H1 (cell line): ENCODE measurements at regions not wholly inside any gene's neighbourhood (a gene's known extent, or its start where the extent isn't known, plus 50 kb on each side); places are given as distances from the start of the nearest gene placed in this dataset.

Source experiments
- CTCF ChIA-PET: fragments of 300-600 bp; sonication (Branson Sonifier 250); formaldehyde crosslinking; loops from one replicate; lab custom pipeline; 2021; ENCODE audit not compliant: partially characterized antibody; lab: Charles Lee
- POLR2A ChIA-PET: fragments of 300-600 bp; sonication (Branson Sonifier 250); formaldehyde crosslinking; loops from one replicate; lab custom pipeline; 2021; ENCODE audit warnings: inconsistent platforms; ENCODE audit not compliant: partially characterized antibody; lab: Charles Lee
- DNase-seq, 2 experiments: peaks; one replicate each; pipeline versions ENCODE4 v3.0.0 to v3.0.0-alpha.2; 2010 to 2022; ENCODE audit warnings: low spot score in 2 of 2, low read depth in 1 of 2, mixed read lengths in 1 of 2
- FAIRE-seq: peaks from 2 replicates; lab custom pipeline; 2011; peaks lifted over from hg19 to GRCh38; lab: Jason Lieb, UNC
- H2AFZ ChIP-seq: 2 replicates; pipeline ENCODE4 v1.8.1; 2012; ENCODE audit warnings: low read length, inconsistent platforms
- H2AK5ac ChIP-seq: 2 replicates; pipeline ENCODE4 v1.6.1; 2013; ENCODE audit warnings: low read depth, low read length
- H2BK120ac ChIP-seq: replicated peaks from 2 replicates; pipeline ENCODE3; 2013; ENCODE audit warnings: low read depth, low read length, inconsistent platforms
- H2BK12ac ChIP-seq: 2 replicates; pipeline ENCODE4 v1.6.1; 2013; ENCODE audit warnings: low read depth, low read length
- H2BK15ac ChIP-seq: 2 replicates; pipeline ENCODE4 v1.6.1; 2013; ENCODE audit warnings: low read length
- H2BK20ac ChIP-seq: 2 replicates; pipeline ENCODE4 v1.6.1; 2013; ENCODE audit warnings: low read length
- H2BK5ac ChIP-seq: 2 replicates; pipeline ENCODE4 v1.6.1; 2013; ENCODE audit warnings: low read depth, low read length
- H3K14ac ChIP-seq: 2 replicates; pipeline ENCODE4 v1.6.1; 2013; ENCODE audit warnings: inconsistent platforms; ENCODE audit not compliant: insufficient read length
- H3K18ac ChIP-seq: 2 replicates; pipeline ENCODE4 v1.6.1; 2013; ENCODE audit warnings: low read length; ENCODE audit errors: extremely low read depth
- H3K23ac ChIP-seq: 2 replicates; pipeline ENCODE4 v1.6.1; 2013; ENCODE audit warnings: inconsistent platforms; ENCODE audit not compliant: insufficient read length
- H3K23me2 ChIP-seq: 2 replicates; pipeline ENCODE4 v1.6.1; 2013; ENCODE audit warnings: low read depth, low read length
- H3K27ac ChIP-seq: 2 replicates; pipeline ENCODE4 v1.6.1; 2011; ENCODE audit warnings: low read depth, low read length, inconsistent platforms
- H3K27me3 ChIP-seq, 4 experiments: replicated peaks in 1 of 4; 1 replicate in 1 of 4; 2 replicates in 3 of 4; pipeline versions ENCODE4 v1.6.1 to v1.8.1; 2011 to 2013; ENCODE audit warnings: low read length in 3 of 4, mild to moderate bottlenecking in 3 of 4, inconsistent platforms in 2 of 4, mixed read lengths in 2 of 4, moderate library complexity in 1 of 4; ENCODE audit not compliant: control insufficient read depth in 3 of 4, insufficient read depth in 3 of 4; ENCODE audit errors: extremely low read depth in 1 of 4
- H3K36me3 ChIP-seq, 4 experiments: 2 replicates each; pipeline versions ENCODE4 v1.6.1 to v1.8.1; 2011 to 2013; ENCODE audit warnings: mild to moderate bottlenecking in 4 of 4, low read length in 3 of 4, moderate library complexity in 2 of 4, control low read depth in 1 of 4, inconsistent platforms in 1 of 4; ENCODE audit not compliant: insufficient read depth in 4 of 4, control insufficient read depth in 2 of 4
- H3K4ac ChIP-seq: replicated peaks from 2 replicates; pipeline ENCODE3; 2013; ENCODE audit warnings: low read length, low read depth, mixed read lengths, inconsistent platforms; ENCODE audit not compliant: insufficient read length
- H3K4me1 ChIP-seq, 4 experiments: replicated peaks in 1 of 4; 1 replicate in 1 of 4; 2 replicates in 3 of 4; pipeline versions ENCODE4 v1.6.1 to v1.8.1; 2011 to 2013; ENCODE audit warnings: low read length in 3 of 4, inconsistent platforms in 2 of 4, mixed read lengths in 1 of 4; ENCODE audit not compliant: insufficient read depth in 4 of 4, control insufficient read depth in 3 of 4
- H3K4me2 ChIP-seq, 2 experiments: 2 replicates each; pipeline versions ENCODE4 v1.6.1 to v1.8.1; 2011 to 2013; ENCODE audit warnings: low read depth in 2 of 2, low read length in 2 of 2, control low read depth in 1 of 2, inconsistent platforms in 1 of 2, mild to moderate bottlenecking in 1 of 2; ENCODE audit not compliant: insufficient read depth in 1 of 2
- H3K4me3 ChIP-seq, 4 experiments: fragments of 200-600, 300-600 bp in 1 of 4; sonication (generic), shearing (Covaris generic), sonication (Bioruptor Twin) in 1 of 4; 2 replicates each; pipeline versions ENCODE4 v1.5.1 to v1.8.1; 2011 to 2016; ENCODE audit warnings: low read length in 4 of 4, low read depth in 3 of 4, control low read depth in 2 of 4, inconsistent platforms in 2 of 4, mild to moderate bottlenecking in 2 of 4, mixed read lengths in 1 of 4, moderate library complexity in 1 of 4; ENCODE audit not compliant: insufficient read depth in 2 of 4; ENCODE audit errors: extremely low read depth in 1 of 4
- H3K56ac ChIP-seq: replicated peaks from 2 replicates; pipeline ENCODE3; 2013; ENCODE audit warnings: low read depth, mild to moderate bottlenecking, mixed read lengths, low read length, inconsistent platforms; ENCODE audit not compliant: insufficient read length
- H3K79me1 ChIP-seq: 2 replicates; pipeline ENCODE4 v1.6.1; 2013; ENCODE audit warnings: low read depth, low read length, control low read depth
- H3K79me2 ChIP-seq, 2 experiments: 2 replicates each; pipeline versions ENCODE4 v1.6.1 to v1.8.1; 2012 to 2013; ENCODE audit warnings: low read length in 2 of 2, mild to moderate bottlenecking in 2 of 2, inconsistent platforms in 1 of 2; ENCODE audit not compliant: insufficient read depth in 2 of 2, control insufficient read depth in 1 of 2
- H3K9ac ChIP-seq, 4 experiments: replicated peaks in 1 of 4; 1 replicate in 1 of 4; 2 replicates in 3 of 4; pipeline versions ENCODE4 v1.6.1 to v1.8.1; 2011 to 2013; ENCODE audit warnings: low read depth in 3 of 4, low read length in 3 of 4, control low read depth in 2 of 4, mild to moderate bottlenecking in 2 of 4, moderate library complexity in 2 of 4, inconsistent platforms in 1 of 4; ENCODE audit errors: extremely low read depth in 1 of 4
- H3K9me3 ChIP-seq, 2 experiments: 2 replicates each; pipeline versions ENCODE4 v1.6.1 to v1.8.1; 2012 to 2013; ENCODE audit warnings: mild to moderate bottlenecking in 2 of 2, moderate library complexity in 2 of 2, control low read depth in 1 of 2, inconsistent platforms in 1 of 2, low read depth in 1 of 2, low read length in 1 of 2, mixed read lengths in 1 of 2; ENCODE audit not compliant: insufficient read depth in 2 of 2
- H4K20me1 ChIP-seq, 2 experiments: replicated peaks in 1 of 2; 2 replicates each; pipeline versions ENCODE3 to v1.8.1; 2011 to 2013; ENCODE audit warnings: inconsistent platforms in 2 of 2, low read length in 2 of 2, mild to moderate bottlenecking in 1 of 2; ENCODE audit not compliant: insufficient read depth in 2 of 2, control insufficient read depth in 1 of 2
- H4K5ac ChIP-seq: 2 replicates; pipeline ENCODE4 v1.6.1; 2013; ENCODE audit warnings: low read length, low read depth, mixed read lengths, inconsistent platforms; ENCODE audit not compliant: insufficient read length
- H4K8ac ChIP-seq: 2 replicates; pipeline ENCODE4 v1.8.0; 2013; ENCODE audit warnings: mild to moderate bottlenecking, moderate library complexity, low read length, inconsistent platforms; ENCODE audit not compliant: insufficient read depth; ENCODE audit errors: extremely low read depth
- H4K91ac ChIP-seq: replicated peaks from 2 replicates; pipeline ENCODE3; 2013; ENCODE audit warnings: low read length, mixed read lengths, inconsistent platforms; ENCODE audit not compliant: insufficient read length
- BACH1 ChIP-seq: IDR thresholded peaks from 2 replicates; pipeline ENCODE4 v1.6.1; 2012; ENCODE audit warnings: low read length, improper control_type of control experiment
- RXRA ChIP-seq: IDR thresholded peaks from 2 replicates; pipeline ENCODE4 v1.6.1; 2011; ENCODE audit warnings: low read depth, mild to moderate bottlenecking, low read length, moderate library complexity; ENCODE audit not compliant: insufficient read depth
- SIN3A ChIP-seq, 2 experiments: IDR thresholded peaks in 1 of 2; conservative IDR thresholded peaks in 1 of 2; 2 replicates each; pipeline ENCODE4 v1.6.1; 2011 to 2012; ENCODE audit warnings: low read length in 2 of 2, improper control_type of control experiment in 1 of 2, low read depth in 1 of 2, mild to moderate bottlenecking in 1 of 2
- SP4 ChIP-seq: IDR thresholded peaks from 2 replicates; pipeline ENCODE4 v1.6.1; 2012; ENCODE audit warnings: low read length, inconsistent platforms
- TAF1 ChIP-seq: IDR thresholded peaks from 2 replicates; pipeline ENCODE4 v1.6.1; 2011; ENCODE audit warnings: mild to moderate bottlenecking, low read depth, low read length
- whole genome bisulfite sequencing, 2 experiments: shearing (Covaris generic) in 1 of 2; methylation state at CpG; one replicate each; pipeline versions ENCODE4 v1.1.6 to v1.1.7; 2013 to 2015; ENCODE audit warnings: low lambda C conversion rate in 2 of 2, mixed read lengths in 2 of 2, inconsistent platforms in 1 of 2, low coverage in 1 of 2, missing lambda C conversion rate in 1 of 2; ENCODE audit not compliant: insufficient replicate concordance in 2 of 2, insufficient coverage in 1 of 2, insufficient read length in 1 of 2; ENCODE audit errors: extremely low coverage in 1 of 2, missing lambda C conversion rate in 1 of 2; 5-methylcytosine and 5-hydroxymethylcytosine counted together
- TF ChIP-seq, protein P1 (sequence below): IDR thresholded peaks from 2 replicates; pipeline ENCODE4 v1.6.1; 2011; ENCODE audit warnings: low read length, improper control_type of control experiment

DNA sequence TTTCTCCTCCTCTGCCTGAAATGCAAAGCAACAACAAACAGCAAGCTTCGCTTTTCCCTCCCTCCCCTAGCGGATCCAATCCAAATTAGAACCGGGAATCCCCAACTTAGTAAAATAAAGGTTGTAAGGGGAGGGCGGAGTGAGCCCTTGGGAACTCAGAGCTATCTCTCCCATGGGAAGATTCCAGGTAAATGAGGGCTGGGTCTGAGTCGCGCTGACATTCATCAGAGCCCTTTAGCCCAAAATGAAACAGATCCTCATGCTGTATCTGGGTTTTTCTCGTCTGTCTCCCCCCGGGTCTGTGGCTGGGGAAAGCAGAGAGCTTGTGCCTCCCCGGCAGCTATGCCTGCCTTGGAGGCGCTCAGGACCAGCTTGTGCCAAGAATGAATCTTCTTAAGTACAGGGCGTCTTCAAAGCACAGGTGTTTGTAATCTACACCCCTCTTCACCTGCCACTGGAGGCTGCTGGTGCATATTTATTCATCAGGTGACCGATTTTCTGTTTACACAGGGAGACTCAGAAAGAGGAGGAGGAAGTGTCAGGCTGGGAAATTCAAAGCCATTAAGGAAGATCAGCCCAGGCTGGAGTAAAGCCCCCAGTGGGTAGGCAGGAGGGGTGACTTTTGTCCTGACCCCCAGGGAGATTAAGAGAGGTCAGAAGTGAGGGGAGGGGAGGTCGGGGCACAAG, 55.0 kb upstream of the GSE1 start:
- no peak overlapping the region for H4K5ac ChIP-seq
- peaks cover 29% of the 10 kb centered on the region for H3K23me2 ChIP-seq
- H3K4me2 ChIP-seq = peak overlapping the region; percentile 82 to 95
- H3K4ac ChIP-seq = no peak overlapping the region
- POLR2A ChIA-PET = interaction anchor here (1.1 to 2.4 kb wide), 6 partner anchors 10 to 100 kb away, joined by 3 to 9 read pairs (median 3); no protein-coding TSS in a partner anchor
- no peak overlapping the region for H3K56ac ChIP-seq
- H2BK5ac ChIP-seq = peak overlapping the region; percentile 26; the same call in 1 of the 2 replicates
- H2AFZ ChIP-seq = no peak overlapping the region
- no peaks in the 10 kb centered on the region for H3K9me3 ChIP-seq
- no peak overlapping the region for H4K8ac ChIP-seq
- no peak overlapping the region for H3K23ac ChIP-seq
- H3K9ac ChIP-seq = peak overlapping the region in 1 of 4 experiments; percentile 12; a peak in 2 of 7 replicates
- H4K91ac ChIP-seq = no peak overlapping the region
- peaks cover 0 to 27% (median 20%) of the 10 kb centered on the region in 4 experiments; a peak in 6 of 7 replicates for H3K4me1 ChIP-seq
- 11% methylated on average over 13 of the region's 13 CpGs; no CpG with 5 or more reads in 1 of the 2 experiments for WGBS, 2 experiments
- H3K14ac ChIP-seq = no peak overlapping the region
- peak overlapping the region; percentile 75 for H3K18ac ChIP-seq
- H3K27me3 ChIP-seq = no peaks in the 10 kb centered on the region; a peak in 2 of 7 replicates
- H3K4me3 ChIP-seq = peak overlapping the region; percentile 54 to 98 (median 64); a peak in 7 of 8 replicates
- no peak overlapping the region for H2BK120ac ChIP-seq
- peak in 1 of 2 experiments; percentile 58 for DNase-seq
- FAIRE-seq = no peak
- H3K27ac ChIP-seq = no peak overlapping the region
- peaks cover 13% of the 10 kb centered on the region for H3K79me1 ChIP-seq
- H3K36me3 ChIP-seq = no peaks in the 10 kb centered on the region
- no peak overlapping the region for H2AK5ac ChIP-seq
- H2BK15ac ChIP-seq = no peak overlapping the region; the same call in 1 of the 2 replicates
- peaks cover 10 to 42% of the 10 kb centered on the region in 2 experiments; a peak in 3 of 4 replicates for H3K79me2 ChIP-seq
- CTCF ChIA-PET = interaction anchor here (0.6 to 3.5 kb wide), 31 partner anchors 10 to 251 kb away, joined by 3 to 30 read pairs (median 4); no protein-coding TSS in a partner anchor
- 0 out of 2 replicates have a peak overlapping the region, but pooled peaks have one; percentile 61 for H2BK20ac ChIP-seq
- peaks cover 3 to 8% of the 10 kb centered on the region in 2 experiments for H4K20me1 ChIP-seq
- TF ChIP-seq TAF1 (0 out of 2 replicates have a peak, but pooled peaks have one; percentile 13), SIN3A (conservative IDR thresholded peaks at IDR 0.05 in 1 of 2, IDR thresholded peaks at IDR 0.05 in 1 of 2; ENCODE audit: low read depth in 1 of 2, low read length in 2 of 2) (0 out of 4 replicates have a peak, but pooled peaks of 1 of the 2 experiments have one; percentile 42), SP4 (0 out of 2 replicates have a peak, but pooled peaks have one; percentile 45), RXRA (no peak), BACH1 (no peak)
- TF ChIP-seq, protein P1, sequence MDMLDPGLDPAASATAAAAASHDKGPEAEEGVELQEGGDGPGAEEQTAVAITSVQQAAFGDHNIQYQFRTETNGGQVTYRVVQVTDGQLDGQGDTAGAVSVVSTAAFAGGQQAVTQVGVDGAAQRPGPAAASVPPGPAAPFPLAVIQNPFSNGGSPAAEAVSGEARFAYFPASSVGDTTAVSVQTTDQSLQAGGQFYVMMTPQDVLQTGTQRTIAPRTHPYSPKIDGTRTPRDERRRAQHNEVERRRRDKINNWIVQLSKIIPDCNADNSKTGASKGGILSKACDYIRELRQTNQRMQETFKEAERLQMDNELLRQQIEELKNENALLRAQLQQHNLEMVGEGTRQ = peak; percentile 19; the same call in 1 of the 2 replicates
- TF ChIP-seq, all 59 proteins: peak for 4
- H2BK12ac ChIP-seq = 0 out of 2 replicates have a peak overlapping the region, but pooled peaks have one; percentile 7
